ENCODE measurements at regions not wholly inside any gene's neighbourhood (a gene's known extent, or its start where the extent isn't known, plus 50 kb on each side); places are given as distances from the start of the nearest gene placed in this dataset.

- TF ChIP-seq POLR2AphosphoS5 (IDR thresholded peaks at IDR 0.05) = no peak
- no peak for TF ChIP-seq CTCF (IDR thresholded peaks at IDR 0.05)
- no peak for TF ChIP-seq POLR2A (IDR thresholded peaks at IDR 0.05)
Observed at GRCh38 chr4:38538517-38538916, 125.5 kb upstream of the KLF3 start.
